SK-N-MC (cell line): ENCODE measurements at regions not wholly inside any gene's neighbourhood (a gene's known extent, or its start where the extent isn't known, plus 50 kb on each side); places are given as distances from the start of the nearest gene placed in this dataset.
"Not testable (repeated sequence)": the region's sequence is repeated elsewhere in the genome, so short reads cannot be mapped to it uniquely, and the experiment has no call there.

Source experiments
- DNase-seq: peaks from one replicate; pipeline ENCODE4 v3.0.0-alpha.2; 2011; ENCODE audit warnings: low read depth, low spot score
- H3K27ac ChIP-seq: fragments of 200-600 bp; sonication (generic); 2 replicates; pipeline ENCODE4 v1.5.1; 2016; ENCODE audit warnings: mixed run types
- H3K36me3 ChIP-seq: fragments of 200-600 bp; sonication (generic); 2 replicates; pipeline ENCODE4 v1.6.1; 2017; ENCODE audit warnings: antibody characterized with exemption, low read length, mixed read lengths; ENCODE audit not compliant: insufficient read depth
- H3K4me3 ChIP-seq: fragments of 200-600 bp; sonication (generic); 2 replicates; pipeline ENCODE4 v1.5.1; 2016
- H3K9ac ChIP-seq: fragments of 200-600 bp; sonication (generic); 2 replicates; pipeline ENCODE4 v1.8.0; 2017; ENCODE audit warnings: mixed run types, mixed read lengths; ENCODE audit not compliant: insufficient read length
- H3K9me3 ChIP-seq: fragments of 200-600 bp; sonication (generic); 2 replicates; pipeline ENCODE4 v1.6.1; 2017; ENCODE audit warnings: low read depth, mild to moderate bottlenecking, antibody characterized with exemption, low read length, moderate library complexity, mixed read lengths
- EZH2 ChIP-seq: fragments of 200-600 bp; sonication (generic); IDR thresholded peaks from one replicate; pipeline ENCODE4 v1.6.1; 2017; ENCODE audit warnings: antibody characterized with exemption
- FOXP2 ChIP-seq: optimal IDR thresholded peaks from 2 replicates; pipeline ENCODE3; 2011; ENCODE audit warnings: mild to moderate bottlenecking, moderate library complexity; ENCODE audit not compliant: insufficient read depth; ENCODE audit errors: extremely low read length, control extremely low read depth
- POLR2AphosphoS5 ChIP-seq: IDR thresholded peaks from 2 replicates; pipeline ENCODE4 v1.6.1; 2012; ENCODE audit warnings: mild to moderate bottlenecking, low read depth, low read length, borderline replicate concordance

DNA sequence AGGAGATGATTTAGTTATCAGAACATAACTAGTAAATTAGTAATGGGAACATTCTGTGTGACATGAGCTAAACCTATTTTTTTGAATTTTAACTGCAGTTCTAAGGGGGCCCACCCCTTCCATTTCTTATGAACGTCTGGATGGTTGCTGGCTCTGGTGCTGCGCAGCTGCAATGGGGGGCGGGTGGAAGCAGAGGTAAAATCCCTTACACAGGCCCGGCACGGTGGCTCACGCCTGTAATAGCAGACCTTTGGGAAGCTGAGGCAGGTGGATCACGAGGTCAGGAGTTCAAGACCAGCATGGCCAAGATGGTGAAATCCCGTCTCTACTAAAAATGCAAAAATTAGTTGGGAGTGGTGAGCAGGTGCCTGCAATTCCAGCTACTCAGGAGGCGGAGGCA lies 151.5 kb downstream of the GALR1 start:
- no peak for DNase-seq
- Histone ChIP-seq H3K9me3 (no peaks in the 10 kb centered on the region), H3K4me3 (no peak overlapping the region), H3K9ac (no peak overlapping the region), H3K27ac (no peak overlapping the region), H3K36me3 (no peaks in the 10 kb centered on the region)
- TF ChIP-seq POLR2AphosphoS5 (no peak), EZH2 (no peak), FOXP2 (no peak)

DNA sequence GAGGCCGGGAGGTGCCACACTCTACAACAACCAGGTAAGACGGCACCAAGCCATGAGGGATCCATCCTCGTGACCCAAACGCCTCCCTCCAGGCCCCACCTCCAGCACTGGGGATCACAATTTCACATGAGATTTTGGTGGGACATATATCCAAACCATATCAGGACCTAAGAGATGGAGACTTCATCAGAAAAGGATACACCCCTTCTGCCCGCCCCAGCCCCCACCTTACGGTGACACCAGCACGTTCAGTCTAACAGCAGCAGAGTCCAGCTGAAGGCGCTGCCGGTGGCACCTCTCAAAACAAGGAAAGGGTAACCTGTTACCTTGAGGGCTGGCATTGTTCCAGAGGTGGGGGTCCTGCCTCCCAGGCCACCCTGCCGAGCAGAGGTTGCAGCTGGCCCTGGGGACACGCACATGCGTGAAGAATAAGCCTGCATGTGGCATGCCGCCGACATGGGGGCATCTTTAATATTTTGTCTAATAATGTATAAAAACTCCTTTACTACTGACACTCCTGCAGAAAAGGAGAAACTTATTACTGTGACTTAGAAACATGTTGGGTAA lies 154.4 kb downstream of the GALR1 start:
- H3K9me3 ChIP-seq = no peaks in the 10 kb centered on the region
- H3K36me3 ChIP-seq = no peaks in the 10 kb centered on the region
- no peak for TF ChIP-seq POLR2AphosphoS5
- no peak for TF ChIP-seq EZH2
- no peak for TF ChIP-seq FOXP2
- no peak for DNase-seq
- H3K9ac ChIP-seq = no peak overlapping the region
- H3K4me3 ChIP-seq = no peak overlapping the region
- no peak overlapping the region for H3K27ac ChIP-seq

DNA sequence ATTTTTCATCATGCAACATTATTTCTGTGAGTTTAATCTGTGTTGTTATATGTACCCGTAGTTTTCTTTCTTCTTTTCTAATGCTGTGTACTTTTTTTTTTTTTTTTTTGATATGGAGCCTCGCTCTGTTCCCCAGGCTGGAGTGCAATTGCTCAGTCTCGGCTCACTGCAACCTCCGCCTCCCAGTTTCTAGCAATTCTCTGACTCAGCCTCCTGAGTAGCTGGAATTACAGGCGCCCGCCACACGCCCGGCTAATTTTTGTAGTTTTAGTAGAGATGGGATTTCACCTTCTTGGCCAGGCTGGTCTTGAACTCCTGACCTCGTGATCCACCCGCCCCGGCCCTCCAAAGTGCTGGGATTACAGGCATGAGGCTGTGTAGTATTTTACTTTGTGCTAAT lies 155.4 kb downstream of the GALR1 start:
- H3K9ac ChIP-seq = no peak overlapping the region
- no peak for DNase-seq
- TF ChIP-seq POLR2AphosphoS5 (no peak), EZH2 (no peak), FOXP2 (no peak)

GRCh38 chr18:77407733-77408132 lies 158.1 kb downstream of the GALR1 start:
- no peaks in the 10 kb centered on the region for H3K36me3 ChIP-seq
- DNase-seq = no peak

More for the DNA sequence above, 155.4 kb downstream of the GALR1 start:
- Histone ChIP-seq H3K27ac (no peak overlapping the region), H3K9me3 (no peaks in the 10 kb centered on the region), H3K36me3 (no peaks in the 10 kb centered on the region), H3K4me3 (no peak overlapping the region)

GRCh38 chr18:77421546-77421945 lies 171.9 kb downstream of the GALR1 start:
- H3K36me3 ChIP-seq, H3K9me3 ChIP-seq, H3K4me3 ChIP-seq, H3K9ac ChIP-seq, H3K27ac ChIP-seq, DNase-seq: not testable (repeated sequence)

More at GRCh38 chr18:77407733-77408132, 158.1 kb downstream of the GALR1 start:
- Histone ChIP-seq H3K27ac (no peak overlapping the region), H3K9me3 (no peaks in the 10 kb centered on the region), H3K9ac (no peak overlapping the region), H3K4me3 (no peak overlapping the region)
- TF ChIP-seq POLR2AphosphoS5 = no peak
- no peak for TF ChIP-seq FOXP2
- no peak for TF ChIP-seq EZH2

GRCh38 chr18:77422974-77423867 lies 173.6 kb downstream of the GALR1 start:
- H3K36me3 ChIP-seq = no peaks in the 10 kb centered on the region
- no peak for DNase-seq
- TF ChIP-seq POLR2AphosphoS5 (no peak), FOXP2 (no peak), EZH2 (no peak)
- H3K4me3 ChIP-seq = no peak overlapping the region
- no peaks in the 10 kb centered on the region for H3K9me3 ChIP-seq
- H3K27ac ChIP-seq = no peak overlapping the region
- no peak overlapping the region for H3K9ac ChIP-seq

DNA sequence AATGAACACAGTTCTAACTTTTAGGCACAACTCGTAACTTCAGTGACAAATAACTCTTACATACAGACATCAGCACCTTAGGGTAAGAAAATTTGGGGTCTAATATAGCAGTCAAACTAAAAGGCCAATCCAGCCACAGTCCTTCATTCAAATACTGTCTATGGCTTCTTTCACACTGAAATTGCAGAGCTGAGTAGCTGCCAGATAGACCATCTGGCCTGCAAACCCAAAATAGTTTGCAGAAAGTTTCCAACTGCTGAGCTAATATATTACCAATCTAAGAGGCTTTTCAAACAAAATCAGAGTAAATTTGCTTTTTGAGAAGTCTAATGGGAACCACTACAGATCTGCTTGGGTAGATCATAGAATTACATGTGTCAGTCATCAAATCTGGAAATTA lies 183.4 kb downstream of the GALR1 start:
- TF ChIP-seq POLR2AphosphoS5 (no peak), FOXP2 (no peak)
- H3K9ac ChIP-seq = no peak overlapping the region
- H3K9me3 ChIP-seq = no peaks in the 10 kb centered on the region

GRCh38 chr18:77439888-77440287 lies 190.2 kb downstream of the GALR1 start:
- TF ChIP-seq FOXP2 = no peak
- no peak for TF ChIP-seq EZH2
- TF ChIP-seq POLR2AphosphoS5 = no peak
- Histone ChIP-seq H3K4me3 (no peak overlapping the region), H3K27ac (no peak overlapping the region), H3K36me3 (no peaks in the 10 kb centered on the region), H3K9me3 (no peaks in the 10 kb centered on the region), H3K9ac (no peak overlapping the region)
- DNase-seq = no peak

More for the DNA sequence above, 183.4 kb downstream of the GALR1 start:
- no peak overlapping the region for H3K4me3 ChIP-seq
- no peaks in the 10 kb centered on the region for H3K36me3 ChIP-seq
- no peak overlapping the region for H3K27ac ChIP-seq
- DNase-seq = no peak

DNA sequence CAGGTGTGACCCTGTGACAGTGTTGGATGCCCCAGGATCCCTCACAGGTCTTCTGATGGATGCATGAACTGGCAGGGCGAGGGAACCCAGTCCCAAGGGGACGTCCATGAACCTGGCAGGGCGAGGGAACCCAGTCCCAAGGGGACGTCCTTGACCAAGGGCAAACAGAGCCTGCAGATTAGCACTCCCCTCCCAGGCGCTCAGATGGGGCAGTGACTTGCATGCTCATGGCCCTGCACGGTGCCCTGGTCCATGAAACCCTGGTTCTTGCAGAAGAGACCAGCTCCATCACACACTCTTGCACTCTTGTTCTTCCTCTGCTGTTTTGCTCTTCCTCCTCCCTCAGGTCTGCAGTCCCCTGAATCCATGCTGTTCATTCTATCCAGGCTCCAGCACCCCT lies 192.7 kb downstream of the GALR1 start:
- TF ChIP-seq POLR2AphosphoS5 (no peak), FOXP2 (no peak), EZH2 (no peak)
- no peak overlapping the region for H3K9ac ChIP-seq
- no peaks in the 10 kb centered on the region for H3K9me3 ChIP-seq

More for the DNA sequence above, 192.7 kb downstream of the GALR1 start:
- Histone ChIP-seq H3K4me3 (no peak overlapping the region), H3K36me3 (no peaks in the 10 kb centered on the region), H3K27ac (no peak overlapping the region)
- DNase-seq = no peak
